ENCODE measurements at regions not wholly inside any gene's neighbourhood (a gene's known extent, or its start where the extent isn't known, plus 50 kb on each side); places are given as distances from the start of the nearest gene placed in this dataset.
"Not testable (repeated sequence)": the region's sequence is repeated elsewhere in the genome, so short reads cannot be mapped to it uniquely, and the experiment has no call there.

DNA sequence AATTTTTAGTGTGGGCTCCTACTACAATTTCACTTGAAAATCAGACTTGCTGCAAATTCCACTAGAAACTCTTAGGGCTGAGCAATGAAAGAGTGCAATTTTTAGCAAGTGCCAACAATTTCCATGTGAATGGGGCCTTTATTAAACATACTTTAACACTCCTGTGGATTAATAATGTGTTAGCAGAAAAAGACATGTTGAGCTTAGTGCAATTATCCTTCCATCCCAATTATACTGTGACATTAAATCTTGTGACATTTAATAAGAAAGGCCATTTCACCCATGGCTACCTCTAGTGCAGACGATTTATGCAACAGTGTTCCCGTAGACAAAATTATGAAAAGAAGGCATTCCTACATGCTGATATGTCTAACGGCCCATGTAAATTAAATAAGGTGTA lies 639.7 kb downstream of the STK39 start:
- ATAC-seq, result no peak
- no peak for DNase-seq (ENCODE audit: low spot score)

DNA sequence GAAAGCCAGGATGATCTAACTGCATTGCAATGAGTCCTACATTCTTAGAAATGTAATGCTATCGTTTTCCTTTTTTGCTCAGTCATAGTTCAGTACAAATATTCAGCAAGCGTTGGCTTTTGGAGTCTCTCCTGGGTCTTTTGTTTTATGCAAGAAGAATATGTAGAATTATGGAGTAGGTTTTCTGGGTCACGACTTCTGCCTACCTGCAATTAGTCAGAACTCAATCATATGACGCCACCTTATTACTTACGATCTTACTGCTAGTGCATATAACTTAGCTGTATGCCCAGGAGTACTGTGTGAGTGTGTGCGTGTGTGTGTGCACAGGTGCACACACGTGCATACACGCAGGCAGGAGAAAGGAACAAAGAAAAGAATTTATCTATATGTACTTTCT lies 640.2 kb downstream of the STK39 start:
- ATAC-seq (no peak), DNase-seq (ENCODE audit: low spot score) (no peak)

DNA sequence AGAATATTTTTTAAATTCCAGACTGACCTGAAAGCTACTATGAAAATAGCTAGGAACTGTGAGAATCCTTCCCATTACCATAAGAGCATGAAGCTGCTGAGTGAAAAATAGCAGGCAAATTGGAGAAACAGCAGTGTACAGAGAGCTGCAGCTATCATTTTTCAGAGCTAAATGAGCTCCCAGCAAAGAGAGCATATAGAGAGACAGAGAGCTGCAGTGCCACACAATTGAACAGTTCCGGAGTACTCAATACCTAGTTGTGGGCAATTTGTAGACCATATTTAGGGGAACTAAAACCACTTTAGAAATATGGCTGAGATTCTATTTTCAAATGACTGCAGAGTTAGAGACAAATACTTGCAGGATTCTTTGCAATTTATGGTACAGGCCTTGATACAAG lies 645.3 kb downstream of the STK39 start:
- DNase-seq (ENCODE audit: low spot score) (no peak), ATAC-seq (no peak)

DNA sequence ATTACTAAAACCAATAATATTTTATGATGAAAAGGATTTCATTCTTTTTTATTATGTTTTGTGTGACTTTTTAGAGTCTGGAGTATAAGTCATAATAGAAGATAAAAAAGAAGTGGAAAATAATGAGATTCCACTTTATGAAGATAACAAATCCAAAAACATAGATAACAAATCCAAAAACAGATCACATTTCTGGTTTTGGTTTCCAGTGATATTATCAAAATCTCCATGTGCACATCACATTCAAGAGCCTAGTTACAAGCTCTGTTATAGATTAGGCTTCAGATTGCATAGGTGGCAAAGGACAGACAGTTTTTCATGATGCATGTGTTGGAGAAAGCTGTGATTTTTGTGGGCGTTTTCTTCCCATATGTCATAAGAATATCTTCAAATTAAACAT lies 648.2 kb downstream of the STK39 start:
- no peak for DNase-seq (ENCODE audit: low spot score)
- no peak for ATAC-seq

DNA sequence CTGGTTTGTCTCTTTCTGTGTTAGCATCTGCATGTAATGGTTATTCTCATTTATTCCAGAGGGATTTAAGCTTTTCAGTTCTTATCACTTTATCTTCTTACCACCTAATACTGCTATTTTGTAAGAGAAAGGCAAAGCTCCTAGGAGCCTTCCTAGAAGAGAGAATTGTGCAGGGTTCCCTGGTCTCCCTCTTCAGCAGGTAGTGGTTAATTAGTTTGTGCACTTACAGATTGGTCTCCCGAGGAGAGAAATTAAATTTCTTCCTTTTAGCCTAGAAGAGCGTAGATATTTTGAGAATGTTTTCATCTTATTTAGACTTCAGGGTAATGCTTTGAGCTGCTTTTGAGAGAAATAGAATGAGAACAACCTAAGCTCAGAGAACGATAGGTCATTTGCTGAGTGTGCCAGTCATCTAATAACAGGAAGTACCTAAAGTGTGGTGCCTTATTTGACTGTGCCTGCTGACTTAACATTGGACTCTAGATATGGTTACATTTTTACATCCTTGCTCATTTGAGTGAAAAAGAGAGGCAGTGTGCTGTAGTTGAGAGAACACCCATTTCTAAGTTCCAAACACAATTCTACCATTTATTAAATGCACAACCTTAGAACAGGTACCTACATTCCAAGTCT lies 651.4 kb downstream of the STK39 start:
- DNase-seq (ENCODE audit: low spot score) (no peak), ATAC-seq (no peak)

DNA sequence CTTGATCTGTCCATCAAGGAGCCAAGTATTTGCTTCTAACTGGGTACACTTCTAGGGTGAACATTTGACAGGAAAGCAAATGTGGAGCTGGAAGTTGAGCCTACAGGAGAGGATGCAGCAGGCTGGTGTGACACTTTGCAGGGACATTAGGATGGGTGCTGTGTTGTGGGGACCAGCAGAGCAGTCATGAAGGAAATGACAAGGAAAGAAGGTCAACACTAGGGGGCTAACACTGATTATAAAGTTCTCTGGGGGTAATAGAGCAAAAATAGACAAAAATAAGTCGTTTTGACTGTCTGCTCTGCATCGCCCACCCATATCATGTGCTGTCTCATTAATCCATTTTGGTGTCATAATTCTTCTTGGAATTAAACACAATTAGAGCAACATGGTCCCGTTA lies 652.4 kb downstream of the STK39 start:
- ATAC-seq, result no peak
- no peak for DNase-seq (ENCODE audit: low spot score)

DNA sequence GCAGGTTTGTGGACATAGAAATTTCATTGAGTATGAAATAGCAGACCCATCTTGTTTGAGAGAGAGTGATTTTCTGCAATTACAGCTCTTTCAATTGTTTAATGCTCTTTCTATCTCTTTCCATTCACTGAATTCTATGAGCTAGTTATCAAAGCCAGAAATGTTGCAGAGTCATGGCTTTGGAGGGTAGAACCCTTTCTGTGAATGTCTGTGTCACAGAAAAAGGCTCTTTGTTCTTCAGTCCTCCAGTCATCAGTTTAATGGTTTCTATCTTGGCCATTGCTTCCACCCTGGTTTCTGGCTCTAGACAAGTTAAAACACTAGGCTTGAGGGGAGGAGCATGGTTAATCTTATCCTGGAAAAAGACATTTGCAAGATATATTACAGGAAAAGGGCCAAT lies 655.0 kb downstream of the STK39 start:
- ATAC-seq (no peak), DNase-seq (ENCODE audit: low spot score) (no peak)

DNA sequence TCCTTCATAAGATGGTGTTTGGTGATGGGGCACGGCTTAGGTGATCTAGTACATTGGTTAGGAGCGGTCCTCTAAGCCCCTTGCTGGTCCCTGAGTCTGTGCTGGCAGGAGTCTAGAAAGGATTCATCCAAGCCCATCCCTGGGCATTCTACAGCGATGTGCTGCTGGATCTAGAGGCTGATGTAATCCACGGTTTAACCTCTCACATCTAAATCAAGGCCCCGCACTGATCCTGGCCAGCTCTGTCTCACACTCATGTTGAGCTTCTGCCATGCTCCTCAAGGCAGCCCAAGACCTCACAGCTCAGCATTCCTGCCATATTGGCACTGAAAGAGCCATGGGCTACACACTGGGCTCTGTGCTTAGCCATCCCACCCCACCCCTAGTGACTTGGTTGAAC lies 664.8 kb downstream of the STK39 start:
- ATAC-seq (no peak), DNase-seq (ENCODE audit: low spot score) (no peak)

DNA sequence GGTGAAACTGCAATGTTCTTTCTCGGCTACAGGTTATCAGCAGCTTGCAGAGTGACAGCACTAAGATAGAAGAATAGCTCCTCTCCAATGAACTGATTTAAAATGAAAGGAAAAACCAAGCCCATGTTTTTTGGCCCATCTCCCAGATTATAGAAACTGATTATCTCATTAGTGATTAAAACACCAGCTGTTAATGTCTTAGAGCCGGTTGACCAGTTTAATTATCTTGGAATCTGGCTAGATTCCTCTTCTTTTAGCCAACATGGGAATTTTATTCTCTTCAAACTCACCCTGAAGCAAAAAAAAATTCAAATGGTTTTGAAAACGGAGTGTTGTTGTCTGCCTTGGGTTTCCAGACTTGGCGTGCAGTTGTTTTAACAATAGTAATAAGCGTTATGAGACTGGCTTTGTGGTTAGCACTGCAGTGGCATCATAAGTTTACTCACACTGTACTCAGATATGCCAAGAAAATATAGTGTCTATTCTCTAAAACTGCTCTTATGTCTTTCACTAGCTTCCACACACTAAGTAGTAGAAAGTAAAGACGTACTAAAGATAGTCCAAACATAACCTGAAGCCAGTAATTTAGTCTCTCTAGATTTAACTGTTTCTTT lies 665.3 kb downstream of the STK39 start:
- ATAC-seq, result no peak
- DNase-seq (ENCODE audit: low spot score), result no peak

DNA sequence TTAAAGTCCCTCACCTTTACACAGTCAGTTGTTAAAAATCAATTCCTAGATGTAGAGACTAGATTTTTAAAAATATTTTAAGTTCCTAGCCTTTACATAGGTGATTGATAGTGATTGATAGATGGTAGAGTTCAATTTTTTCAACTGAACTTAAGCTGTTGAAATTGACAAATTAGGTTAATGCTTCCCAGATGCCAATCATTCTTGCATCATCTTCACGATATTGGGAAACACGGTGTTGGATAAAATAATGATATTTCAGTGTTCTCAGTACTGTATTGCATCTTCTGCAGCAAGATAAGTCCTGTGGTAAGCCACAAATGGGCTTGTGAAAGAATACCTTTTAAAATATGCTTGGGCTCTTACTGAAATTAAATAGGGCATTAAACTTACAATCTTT lies 667.6 kb downstream of the STK39 start:
- ATAC-seq, result no peak

DNA sequence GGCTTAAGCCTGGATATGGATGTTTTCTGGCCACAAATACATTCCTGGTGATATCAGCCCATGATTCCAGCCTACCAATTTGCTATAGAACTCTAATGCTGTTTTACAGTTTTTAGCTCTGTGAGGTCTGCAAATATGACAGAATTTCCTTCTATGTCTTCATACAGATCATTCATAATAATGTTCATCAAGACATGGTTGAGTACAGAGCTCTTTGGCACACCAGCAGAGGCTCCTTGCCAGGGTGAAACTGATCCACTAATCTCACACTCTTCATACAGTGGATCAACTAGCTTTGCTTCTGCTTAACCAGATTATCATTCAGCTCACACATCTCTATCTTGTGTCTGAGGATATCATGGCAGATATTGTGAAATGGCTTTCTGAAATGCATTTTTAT lies 672.1 kb downstream of the STK39 start:
- DNase-seq (ENCODE audit: low spot score) (no peak), ATAC-seq (no peak)

More for the DNA sequence above, 667.6 kb downstream of the STK39 start:
- no peak for DNase-seq (ENCODE audit: low spot score)

DNA sequence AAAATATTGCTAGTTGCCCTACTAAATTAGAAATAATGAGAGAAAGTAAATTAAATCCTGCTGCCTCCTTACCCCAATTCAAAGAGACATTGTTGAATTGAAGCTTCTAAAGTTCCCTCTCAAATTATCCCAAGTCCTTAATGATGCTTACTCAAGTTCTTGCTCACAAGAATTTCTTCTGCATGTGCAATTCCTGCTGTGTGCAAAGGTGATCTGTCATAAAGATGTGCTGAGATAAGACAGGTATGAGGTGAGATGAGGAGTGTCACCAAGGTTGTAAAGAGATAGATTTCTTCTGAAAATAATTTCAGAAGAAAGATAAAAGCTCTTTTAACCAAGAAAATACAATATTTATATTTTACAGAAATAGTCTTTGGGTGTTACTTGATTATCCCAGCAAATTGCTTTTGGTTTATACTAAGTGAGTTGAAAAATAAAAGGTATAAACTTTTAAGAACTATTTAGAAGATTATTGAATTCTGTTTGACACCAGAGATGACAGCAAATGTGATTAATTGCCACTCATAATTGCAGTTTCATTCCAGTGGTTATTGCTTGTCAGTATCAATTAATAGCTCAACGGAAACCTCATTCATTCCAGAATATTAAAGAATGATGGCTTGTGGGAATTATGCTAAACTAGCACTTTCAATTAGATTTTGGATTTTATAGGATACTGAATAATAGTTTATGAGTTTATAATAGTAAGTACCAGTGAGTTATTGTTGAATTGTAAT lies 674.3 kb downstream of the STK39 start:
- DNase-seq (ENCODE audit: low spot score) (no peak), ATAC-seq (no peak)

DNA sequence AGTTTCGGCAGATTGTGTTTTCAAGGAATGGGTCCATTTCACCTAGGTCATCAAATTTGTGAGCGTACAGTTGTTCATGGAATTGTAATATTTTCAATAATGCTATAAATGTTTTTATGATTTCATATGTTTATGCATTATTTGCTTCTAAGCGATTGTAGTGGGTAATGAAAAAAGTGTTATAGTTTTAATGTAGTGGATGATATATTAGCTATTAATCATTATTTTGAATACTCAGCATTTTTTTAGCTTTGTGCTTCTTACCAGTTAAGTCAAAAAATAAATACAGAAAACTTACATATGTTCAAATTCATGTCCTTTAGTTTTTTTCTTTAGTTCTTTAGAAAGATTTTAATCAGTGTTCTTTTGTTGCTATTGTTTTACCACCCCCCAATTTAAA lies 677.0 kb downstream of the STK39 start:
- DNase-seq (ENCODE audit: low spot score), result no peak
- no peak for ATAC-seq

DNA sequence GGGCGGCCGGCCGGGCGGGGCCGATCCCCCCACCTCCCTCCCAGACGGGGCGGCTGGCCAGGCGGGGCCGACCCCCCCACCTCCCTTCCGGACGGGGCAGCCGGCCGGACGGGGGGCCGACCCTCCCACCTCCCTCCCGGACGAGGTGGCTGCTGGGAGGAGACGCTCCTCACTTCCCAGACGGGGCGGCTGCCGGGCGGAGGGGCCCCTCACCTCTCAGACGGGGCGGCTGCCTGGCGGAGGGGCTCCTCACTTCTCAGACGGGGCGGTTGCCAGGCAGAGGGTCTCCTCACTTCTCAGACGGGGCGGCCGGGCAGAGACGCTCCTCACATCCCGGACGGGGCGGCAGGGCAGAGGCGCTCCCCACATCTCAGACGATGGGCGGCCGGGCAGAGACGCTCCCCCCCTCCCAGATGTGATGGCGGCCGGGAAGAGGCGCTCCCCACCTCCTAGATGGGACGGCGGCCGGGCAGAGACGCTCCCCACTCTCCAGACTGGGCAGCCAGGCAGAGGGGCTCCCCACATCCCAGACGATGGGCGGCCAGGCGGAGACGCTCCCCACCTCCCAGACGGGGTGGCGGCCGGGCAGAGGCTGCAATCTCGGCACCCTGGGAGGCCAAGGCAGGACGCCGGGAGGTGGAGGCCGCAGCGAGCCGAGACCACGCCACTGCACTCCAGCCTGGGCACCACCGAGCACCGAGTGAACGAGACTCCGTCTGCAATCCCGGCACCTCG lies 675.8 kb downstream of the XIRP2 start:
- not testable (repeated sequence) for ATAC-seq; DNase-seq (ENCODE audit: low spot score)

DNA sequence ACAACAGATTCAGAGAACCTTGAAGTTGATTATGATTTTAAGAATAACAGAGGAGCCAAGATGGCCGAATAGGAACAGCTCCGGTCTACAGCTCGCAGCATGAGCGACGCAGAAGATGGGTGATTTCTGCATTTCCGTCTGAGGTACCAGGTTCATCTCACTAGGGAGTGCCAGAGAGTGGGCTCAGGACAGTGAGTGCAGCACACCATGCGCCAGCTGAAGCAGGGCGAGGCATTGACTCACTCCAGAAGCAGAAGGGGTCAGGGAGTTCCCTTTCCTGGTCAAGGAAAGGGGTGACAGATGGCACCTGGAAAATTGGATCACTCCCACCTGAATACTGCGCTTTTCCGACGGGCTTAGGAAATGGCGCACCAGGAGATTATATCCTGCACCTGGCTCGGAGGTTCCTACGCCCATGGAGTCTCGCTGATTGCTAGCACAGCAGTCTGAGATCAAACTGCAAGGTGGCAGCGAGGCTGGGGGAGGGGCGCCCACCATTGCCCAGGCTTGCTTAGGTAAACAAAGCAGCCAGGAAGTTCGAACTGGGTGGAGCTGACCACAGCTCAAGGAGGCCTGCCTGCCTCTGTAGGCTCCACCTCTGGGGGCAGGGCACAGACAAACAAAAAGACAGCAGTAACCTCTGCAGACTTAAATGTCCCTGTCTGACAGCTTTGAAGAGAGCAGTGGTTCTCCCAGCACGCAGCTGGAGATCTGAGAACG lies 670.2 kb downstream of the XIRP2 start:
- DNase-seq (ENCODE audit: low spot score); ATAC-seq: not testable (repeated sequence)

DNA sequence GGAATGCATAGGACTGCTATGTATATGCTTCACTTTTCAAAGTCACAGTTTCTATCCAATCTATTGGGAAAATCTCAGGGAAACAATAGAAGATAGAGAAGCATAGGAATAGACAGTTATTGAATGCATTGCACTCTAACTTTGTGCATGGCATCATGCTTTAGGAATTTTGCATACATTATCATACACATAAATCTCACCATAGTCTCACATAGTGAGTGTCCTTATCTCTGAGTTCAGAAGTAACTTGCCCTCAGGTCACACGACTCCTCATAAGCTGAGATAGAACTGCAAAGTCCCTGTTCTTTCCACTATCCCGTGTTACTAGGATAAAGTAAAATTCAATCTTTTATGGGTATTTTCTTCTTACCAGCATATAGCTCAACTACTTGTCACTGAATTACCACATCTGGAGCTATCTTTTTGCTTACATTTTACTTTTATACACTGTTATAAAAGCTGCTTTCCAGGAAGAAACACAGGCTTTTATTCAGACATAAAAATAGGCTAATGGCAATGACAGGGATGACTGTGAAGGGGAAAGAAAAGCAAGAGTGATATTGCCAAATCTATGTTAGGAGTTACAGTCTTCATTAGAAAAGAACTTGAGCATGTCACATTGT lies 666.9 kb downstream of the XIRP2 start:
- ATAC-seq (no peak), DNase-seq (ENCODE audit: low spot score) (no peak)

DNA sequence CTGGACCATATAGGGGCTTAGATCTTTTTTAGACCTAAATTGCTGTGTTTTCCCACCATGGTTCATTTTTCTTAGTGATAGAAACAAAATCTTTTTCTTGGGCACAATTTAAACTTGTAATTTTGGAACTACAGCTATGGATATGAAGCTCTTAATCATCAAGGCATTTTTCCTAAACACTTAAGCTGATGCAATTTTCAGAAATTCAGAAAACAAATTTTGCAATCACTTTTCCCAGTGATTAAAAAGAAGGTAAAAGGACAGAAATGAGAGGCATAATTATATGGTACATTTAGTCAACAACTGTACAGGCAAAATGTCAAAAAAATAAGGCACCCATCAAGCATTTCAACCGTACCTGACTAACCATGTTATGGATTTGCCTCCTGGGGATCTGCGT lies 665.4 kb downstream of the XIRP2 start:
- ATAC-seq (no peak), DNase-seq (ENCODE audit: low spot score) (no peak)

DNA sequence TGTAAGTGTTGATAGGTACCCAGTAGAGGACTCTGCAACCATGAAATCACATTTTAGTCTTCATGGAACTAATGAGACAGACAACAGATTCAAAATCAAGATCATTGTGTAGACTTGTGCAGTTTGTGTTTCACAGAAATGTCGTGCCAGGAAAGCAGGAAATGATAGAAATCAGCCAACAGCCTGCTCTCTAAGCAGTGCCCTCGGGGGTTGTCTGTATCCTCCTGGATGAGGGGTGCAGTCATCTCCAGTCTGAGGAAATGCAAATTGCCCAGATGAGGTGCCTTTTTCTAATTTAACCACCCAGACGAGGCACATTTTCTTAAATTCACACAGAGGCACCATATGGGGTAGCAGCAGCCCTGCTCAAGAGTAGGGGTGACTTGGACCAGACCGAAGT lies 663.1 kb downstream of the XIRP2 start:
- DNase-seq (ENCODE audit: low spot score) (no peak), ATAC-seq (no peak)

DNA sequence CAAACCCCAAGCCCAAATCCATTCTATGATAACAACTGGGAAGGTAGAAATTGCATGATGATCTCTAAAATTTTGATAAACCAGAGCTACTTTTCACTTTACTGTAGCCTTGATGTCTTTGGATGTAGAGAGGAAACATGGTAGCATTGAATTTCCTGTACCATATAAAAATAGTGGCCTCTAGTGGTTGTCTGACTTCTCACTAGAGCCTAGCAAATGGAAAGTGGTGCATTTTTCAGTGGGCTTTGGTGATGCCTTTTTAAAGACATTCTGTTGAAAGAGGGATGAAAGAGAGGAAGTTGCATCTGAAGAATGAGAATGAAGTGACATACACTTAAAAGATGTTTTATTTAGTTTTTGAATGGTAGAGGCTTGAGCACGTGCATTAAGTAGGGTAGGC lies 662.2 kb downstream of the XIRP2 start:
- DNase-seq (ENCODE audit: low spot score), result no peak
- ATAC-seq, result no peak

DNA sequence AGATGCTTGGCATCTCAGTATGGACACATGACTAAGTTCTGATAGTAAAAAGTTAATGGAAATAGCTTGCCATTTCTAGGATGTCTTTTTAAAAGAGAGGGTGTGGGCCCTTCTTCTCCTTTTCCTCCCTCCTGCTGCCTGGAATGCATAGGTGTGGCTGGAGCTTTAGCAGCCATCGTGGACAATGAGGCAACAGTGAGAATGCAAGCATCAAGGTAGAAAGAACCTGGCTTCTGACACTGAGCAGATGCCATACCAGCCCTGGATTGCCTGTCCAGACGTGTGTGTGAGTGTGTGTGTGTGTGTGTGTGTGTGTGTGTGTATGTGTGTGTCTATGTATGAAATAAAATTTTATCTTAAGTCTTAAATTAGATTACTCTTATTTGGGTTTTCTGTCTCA lies 660.1 kb downstream of the XIRP2 start:
- no peak for ATAC-seq
- DNase-seq (ENCODE audit: low spot score), result no peak

DNA sequence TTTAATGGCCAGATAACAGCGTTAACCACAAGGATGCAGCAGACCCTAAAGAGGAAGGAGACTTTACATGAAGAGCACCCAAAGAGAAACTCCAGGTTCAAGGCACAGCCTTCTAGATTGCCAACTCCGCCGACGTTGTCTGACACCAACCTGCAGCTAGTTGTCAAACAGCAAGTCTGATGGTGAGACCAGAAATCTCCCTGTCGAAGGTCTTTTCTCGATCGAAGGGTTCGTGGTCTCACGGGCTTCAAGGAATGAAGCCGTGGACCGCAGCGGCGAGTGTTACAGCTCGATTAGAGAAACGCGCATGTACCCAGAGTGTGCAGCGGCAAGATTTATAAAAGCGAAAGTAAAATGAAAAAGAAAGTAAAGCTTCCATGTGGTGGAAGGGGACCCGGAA lies 656.3 kb downstream of the XIRP2 start:
- ATAC-seq (no peak), DNase-seq (ENCODE audit: low spot score) (no peak)
